NK-92 treated with Interleukin-12 subunit alpha and Interleukin-12 subunit beta, amount 100 ng/mL, for 24 hours (cell line): ENCODE measurements at regions not wholly inside any gene's neighbourhood (a gene's known extent, or its start where the extent isn't known, plus 50 kb on each side); places are given as distances from the start of the nearest gene placed in this dataset.

ENCODE experiments used
- DNase-seq: peaks from one replicate; lab custom pipeline; 2025; lab: John Stamatoyannopoulos, UW

DNA sequence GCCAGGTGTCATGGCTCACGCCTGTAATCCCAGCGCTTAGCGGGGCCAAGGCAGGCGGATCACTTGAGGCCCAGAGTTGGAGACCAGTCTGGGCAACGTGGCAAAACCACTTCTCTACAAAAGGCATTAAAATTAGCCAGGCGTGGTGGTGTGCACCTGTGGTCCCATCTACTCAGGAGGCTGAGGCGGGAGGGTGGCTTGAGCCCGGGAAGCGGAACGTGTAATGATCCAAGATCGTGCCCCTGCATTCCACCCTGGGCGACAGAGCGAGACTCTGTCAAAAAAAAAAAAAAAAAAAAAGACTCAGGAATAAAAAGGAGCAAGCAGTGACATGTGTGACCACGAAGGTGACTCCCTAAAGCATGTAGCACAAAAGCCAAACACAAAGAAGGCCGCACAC is 50.1 kb upstream of the SALL3 start:
- no peak for DNase-seq
